PC-3 (cell line): ENCODE measurements at regions not wholly inside any gene's neighbourhood (a gene's known extent, or its start where the extent isn't known, plus 50 kb on each side); places are given as distances from the start of the nearest gene placed in this dataset.

Experiments
- ATAC-seq: fragments of 200-7000 bp; cut with Tn5 transposase; 2 replicates; pipeline ENCODE4 v1.9.1; 2020; ENCODE audit warnings: mild to moderate bottlenecking, moderate library complexity
- BruUV-seq: library from RNA; stranded (reverse); fragments of 400-500 nt; replicated peaks from 2 replicates; lab custom pipeline; 2021; lab: Mats Ljungman, UMichigan
- CTCF ChIA-PET: fragments of 300-600 bp; sonication (Branson Sonifier 250); formaldehyde crosslinking; loops from one replicate; lab custom pipeline; 2022; ENCODE audit warnings: antibody characterized with exemption; lab: Charles Lee
- POLR2A ChIA-PET: fragments of 300-600 bp; sonication (Branson Sonifier 250); formaldehyde crosslinking; loops from one replicate; lab custom pipeline; 2022; ENCODE audit warnings: antibody characterized with exemption; ENCODE audit not compliant: unreplicated experiment; lab: Charles Lee
- DNase-seq: peaks from one replicate; pipeline ENCODE4 v3.0.0-alpha.2; 2015
- H2AFZ ChIP-seq: fragments of 300-600 bp; sonication (generic); 2 replicates; pipeline ENCODE4 v1.6.0; 2016; ENCODE audit warnings: antibody characterized with exemption, low read length
- H3F3A ChIP-seq: fragments of 300-600 bp; sonication (generic); one replicate; pipeline ENCODE4 v1.6.0; 2017; ENCODE audit warnings: antibody characterized with exemption, low read length, control low read depth, mild to moderate bottlenecking; ENCODE audit not compliant: unreplicated experiment
- H3K27ac ChIP-seq: fragments of 300-600 bp; sonication (generic); 2 replicates; pipeline ENCODE4 v1.5.1; 2016; ENCODE audit warnings: mild to moderate bottlenecking, low read length
- H3K27me3 ChIP-seq: fragments of 300-600 bp; sonication (generic); 2 replicates; pipeline ENCODE4 v1.6.1; 2016; ENCODE audit warnings: low read length, mixed read lengths
- H3K36me3 ChIP-seq: fragments of 300-600 bp; sonication (generic); 2 replicates; pipeline ENCODE4 v1.6.1; 2016; ENCODE audit warnings: low read depth, mixed run types, low read length, mixed read lengths
- H3K4me1 ChIP-seq: fragments of 300-600 bp; sonication (generic); 2 replicates; pipeline ENCODE4 v1.5.1; 2016; ENCODE audit warnings: low read length; ENCODE audit not compliant: insufficient read depth
- H3K4me2 ChIP-seq: fragments of 300-600 bp; sonication (generic); 2 replicates; pipeline ENCODE4 v1.6.0; 2016; ENCODE audit warnings: low read length
- H3K4me3 ChIP-seq: fragments of 300-600 bp; sonication (generic); 2 replicates; pipeline ENCODE4 v1.5.1; 2016; ENCODE audit warnings: mild to moderate bottlenecking, low read length, mixed read lengths
- H3K79me2 ChIP-seq: fragments of 300-600 bp; sonication (generic); 2 replicates; pipeline ENCODE4 v1.6.1; 2017; ENCODE audit warnings: low read length, mixed read lengths
- H3K9ac ChIP-seq: fragments of 300-600 bp; sonication (generic); 2 replicates; pipeline ENCODE4 v1.6.0; 2016; ENCODE audit warnings: mild to moderate bottlenecking, low read length
- H3K9me2 ChIP-seq: fragments of 300-600 bp; sonication (generic); replicated peaks from 2 replicates; pipeline ENCODE4 v1.6.1; 2016; ENCODE audit warnings: mixed run types, low read length, mixed read lengths
- H3K9me3 ChIP-seq: fragments of 300-600 bp; sonication (generic); 2 replicates; pipeline ENCODE4 v1.6.1; 2016; ENCODE audit warnings: low read length, mixed read lengths
- H4K20me1 ChIP-seq: fragments of 300-600 bp; sonication (generic); 2 replicates; pipeline ENCODE4 v1.6.1; 2016; ENCODE audit warnings: low read length, mixed read lengths
- EZH2 ChIP-seq: fragments of 300-600 bp; sonication (generic); IDR thresholded peaks from one replicate; pipeline ENCODE4 v1.6.1; 2017; ENCODE audit warnings: antibody characterized with exemption, mild to moderate bottlenecking, low read length; ENCODE audit not compliant: unreplicated experiment
- EZH2phosphoT487 ChIP-seq: fragments of 300-600 bp; sonication (generic); IDR thresholded peaks from 2 replicates; pipeline ENCODE4 v1.6.1; 2018; ENCODE audit warnings: mild to moderate bottlenecking, antibody characterized with exemption, low read length, borderline replicate concordance
- intact Hi-C: fragments of 100-400 bp; cut with micrococcal nuclease; formaldehyde crosslinking; loops from 2 replicates; pipeline ENCODE4 v1.9.0; 2023
- TF ChIP-seq, protein P1 (sequence below): fragments of 300-600 bp; sonication (generic); conservative IDR thresholded peaks from 2 replicates; pipeline ENCODE4 v1.5.1; 2017; ENCODE audit warnings: antibody characterized with exemption, low read depth, mild to moderate bottlenecking, low read length

DNA sequence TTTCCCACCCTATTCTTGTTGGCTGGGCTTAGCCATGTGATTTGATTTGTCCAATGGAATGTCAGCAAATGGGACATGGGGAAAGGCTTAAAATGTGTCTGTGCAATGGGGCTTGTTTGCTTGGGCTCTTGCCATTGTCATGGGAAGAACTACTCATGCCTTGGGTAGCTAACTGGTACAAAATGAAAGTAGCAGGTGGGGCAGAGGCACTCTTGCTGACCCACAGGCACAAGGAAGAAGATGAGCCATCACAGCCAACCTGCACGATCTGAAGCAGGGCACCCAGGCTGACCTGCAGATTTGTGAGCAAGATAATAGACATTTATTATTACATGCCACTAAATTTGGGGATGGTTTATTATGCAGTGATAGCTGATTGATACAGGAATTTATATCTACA is 305.9 kb upstream of the CAMK1G start:
- Histone ChIP-seq H3K4me1 (no peaks in the 10 kb centered on the region), H3K4me3 (no peak overlapping the region), H3K9ac (no peak overlapping the region), H3K9me3 (no peaks in the 10 kb centered on the region), H3F3A (no peaks in the 10 kb centered on the region), H3K79me2 (no peaks in the 10 kb centered on the region), H3K4me2 (no peak overlapping the region), H3K27me3 (no peaks in the 10 kb centered on the region), H3K27ac (no peak overlapping the region), H3K9me2 (no peaks in the 10 kb centered on the region), H4K20me1 (no peaks in the 10 kb centered on the region), H2AFZ (no peak overlapping the region), H3K36me3 (no peaks in the 10 kb centered on the region)
- no peak for ATAC-seq
- no peak for DNase-seq
- TF ChIP-seq, protein P1, sequence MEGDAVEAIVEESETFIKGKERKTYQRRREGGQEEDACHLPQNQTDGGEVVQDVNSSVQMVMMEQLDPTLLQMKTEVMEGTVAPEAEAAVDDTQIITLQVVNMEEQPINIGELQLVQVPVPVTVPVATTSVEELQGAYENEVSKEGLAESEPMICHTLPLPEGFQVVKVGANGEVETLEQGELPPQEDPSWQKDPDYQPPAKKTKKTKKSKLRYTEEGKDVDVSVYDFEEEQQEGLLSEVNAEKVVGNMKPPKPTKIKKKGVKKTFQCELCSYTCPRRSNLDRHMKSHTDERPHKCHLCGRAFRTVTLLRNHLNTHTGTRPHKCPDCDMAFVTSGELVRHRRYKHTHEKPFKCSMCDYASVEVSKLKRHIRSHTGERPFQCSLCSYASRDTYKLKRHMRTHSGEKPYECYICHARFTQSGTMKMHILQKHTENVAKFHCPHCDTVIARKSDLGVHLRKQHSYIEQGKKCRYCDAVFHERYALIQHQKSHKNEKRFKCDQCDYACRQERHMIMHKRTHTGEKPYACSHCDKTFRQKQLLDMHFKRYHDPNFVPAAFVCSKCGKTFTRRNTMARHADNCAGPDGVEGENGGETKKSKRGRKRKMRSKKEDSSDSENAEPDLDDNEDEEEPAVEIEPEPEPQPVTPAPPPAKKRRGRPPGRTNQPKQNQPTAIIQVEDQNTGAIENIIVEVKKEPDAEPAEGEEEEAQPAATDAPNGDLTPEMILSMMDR = no peak
- TF ChIP-seq EZH2phosphoT487 = no peak
- TF ChIP-seq EZH2 = no peak
- POLR2A ChIA-PET = no interaction called here
- CTCF ChIA-PET = no interaction called here
- intact Hi-C loops = no loop called here
- BruUV-seq = no TSS peak

DNA sequence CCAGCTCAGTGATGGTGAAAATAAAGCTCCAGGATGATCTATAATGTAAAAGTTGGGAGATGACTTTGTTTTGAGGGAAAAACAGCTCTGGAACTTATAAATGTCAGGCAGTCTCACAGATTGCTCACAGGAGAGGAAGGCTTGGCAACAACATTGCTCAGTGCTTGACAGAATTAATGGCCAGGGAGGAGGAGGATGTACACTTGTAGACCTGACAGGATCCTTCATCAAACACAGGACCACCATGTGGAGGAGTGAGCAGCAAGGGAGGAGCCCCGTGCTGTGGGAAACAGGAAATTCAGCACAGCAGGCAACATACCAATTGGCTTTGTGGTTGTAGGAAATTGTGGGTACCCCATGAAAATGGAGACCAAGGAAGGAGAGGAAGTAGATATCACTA is 291.8 kb upstream of the CAMK1G start:
- no peak for TF ChIP-seq EZH2
- TF ChIP-seq, protein P1 = no peak
- no peak for TF ChIP-seq EZH2phosphoT487
- Histone ChIP-seq H3K27me3 (no peaks in the 10 kb centered on the region), H2AFZ (no peak overlapping the region), H3K9me2 (0 out of 2 replicates have a peak, but pooled peaks cover 3% of the 10 kb centered on the region), H3K27ac (no peak overlapping the region), H3K4me2 (no peak overlapping the region), H3K4me3 (no peak overlapping the region), H3F3A (no peaks in the 10 kb centered on the region), H3K36me3 (no peaks in the 10 kb centered on the region), H3K79me2 (no peaks in the 10 kb centered on the region), H4K20me1 (no peaks in the 10 kb centered on the region), H3K4me1 (no peaks in the 10 kb centered on the region), H3K9me3 (no peaks in the 10 kb centered on the region), H3K9ac (no peak overlapping the region)
- POLR2A ChIA-PET = no interaction called here
- ATAC-seq (no peak), DNase-seq (no peak)
- CTCF ChIA-PET = no interaction called here
- BruUV-seq = no TSS peak
- intact Hi-C loops = no loop called here

DNA sequence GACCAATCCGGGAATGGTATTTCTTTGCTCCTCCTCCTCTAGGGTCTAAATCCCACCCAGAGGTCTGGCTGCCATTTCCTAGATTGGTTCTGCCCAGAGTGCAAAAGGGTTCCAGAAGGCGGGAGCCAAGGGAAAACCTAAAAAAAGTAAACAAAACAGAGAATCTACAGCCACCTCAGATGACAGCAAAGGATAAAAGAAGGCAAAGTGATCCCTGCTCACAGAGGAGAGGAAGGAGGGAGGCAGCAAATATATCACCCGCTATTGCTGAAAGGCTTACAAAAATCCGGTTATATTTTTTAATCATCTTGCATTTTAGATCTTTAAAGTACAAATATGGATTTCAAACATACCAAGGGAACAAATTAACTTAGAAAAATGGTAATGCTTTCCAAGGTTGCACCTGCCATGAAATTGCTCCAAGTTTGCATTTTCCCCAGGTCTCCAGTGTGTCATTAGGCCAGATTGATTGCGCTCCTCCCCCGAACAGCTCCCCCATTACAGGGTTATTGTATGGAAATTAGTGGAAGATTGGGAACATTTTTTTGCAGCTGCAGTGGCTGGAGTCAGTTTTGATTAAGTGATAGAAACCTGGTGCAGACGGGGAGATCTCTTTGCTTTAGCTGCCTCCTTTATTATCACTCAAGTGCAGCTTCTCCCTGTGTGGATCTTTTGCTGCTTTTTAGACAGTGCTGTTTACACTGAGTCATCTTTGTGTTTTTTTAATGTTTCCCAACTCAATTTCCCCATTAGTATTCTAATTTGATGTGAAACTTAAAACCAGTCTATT is 280.5 kb upstream of the CAMK1G start:
- Histone ChIP-seq H3K9me3 (no peaks in the 10 kb centered on the region), H3K79me2 (no peaks in the 10 kb centered on the region), H3K4me2 (peak overlapping the region; percentile 5; the same call in 1 of the 2 replicates), H3K9ac (no peak overlapping the region), H4K20me1 (no peaks in the 10 kb centered on the region), H3K27me3 (no peaks in the 10 kb centered on the region), H3K4me3 (no peak overlapping the region), H3F3A (no peaks in the 10 kb centered on the region), H3K9me2 (0 out of 2 replicates have a peak, but pooled peaks cover 5% of the 10 kb centered on the region), H3K27ac (no peak overlapping the region), H3K4me1 (peaks cover 15% of the 10 kb centered on the region), H3K36me3 (no peaks in the 10 kb centered on the region), H2AFZ (no peak overlapping the region)
- BruUV-seq = no TSS peak
- peak; percentile 35 for DNase-seq
- intact Hi-C loops = no loop called here
- TF ChIP-seq, protein P1 = no peak
- TF ChIP-seq EZH2 (no peak), EZH2phosphoT487 (no peak)
- ATAC-seq = peak; percentile 79
- CTCF ChIA-PET = no interaction called here
- POLR2A ChIA-PET = interaction anchor here (0.5 kb wide), 1 partner anchor 485 kb away, joined by 16 read pairs; no protein-coding TSS in a partner anchor
